ENCODE measurements at regions not wholly inside any gene's neighbourhood (a gene's known extent, or its start where the extent isn't known, plus 50 kb on each side); places are given as distances from the start of the nearest gene placed in this dataset.

GRCh38 chr7:46080595-46081159 is 159.6 kb upstream of the IGFBP3 start:
- TF ChIP-seq CTCF (conservative IDR thresholded peaks at IDR 0.05; ENCODE audit: low read length) (no peak), EZH2phosphoT487 (IDR thresholded peaks at IDR 0.05; ENCODE audit: borderline replicate concordance, low read depth, low read length) (no peak)
